Trophoblast cell (in vitro differentiated cells and primary cell): ENCODE measurements at regions not wholly inside any gene's neighbourhood (a gene's known extent, or its start where the extent isn't known, plus 50 kb on each side); places are given as distances from the start of the nearest gene placed in this dataset.

ENCODE experiments used
- DNase-seq, 2 donors: peaks; one replicate each; pipeline ENCODE4 v3.0.0-alpha.2; 2016
- H2AFZ ChIP-seq: 2 replicates; pipeline ENCODE4 v1.6.1; 2013; ENCODE audit warnings: low read length, moderate library complexity, mild to moderate bottlenecking; ENCODE audit not compliant: insufficient read depth, poor library complexity
- H2AK5ac ChIP-seq: 2 replicates; pipeline ENCODE4 v1.6.1; 2013; ENCODE audit warnings: mild to moderate bottlenecking, low read length
- H2BK120ac ChIP-seq: 2 replicates; pipeline ENCODE4 v1.6.1; 2013; ENCODE audit warnings: low read length, mild to moderate bottlenecking, moderate library complexity; ENCODE audit not compliant: insufficient read depth, poor library complexity
- H2BK12ac ChIP-seq: 2 replicates; pipeline ENCODE4 v1.6.1; 2013; ENCODE audit warnings: mild to moderate bottlenecking, low read length, moderate library complexity
- H2BK5ac ChIP-seq: 2 replicates; pipeline ENCODE4 v1.6.1; 2013; ENCODE audit warnings: low read length, low read depth, moderate library complexity, mild to moderate bottlenecking; ENCODE audit not compliant: poor library complexity
- H3K14ac ChIP-seq: 2 replicates; pipeline ENCODE4 v1.6.1; 2013; ENCODE audit warnings: mild to moderate bottlenecking, low read length
- H3K18ac ChIP-seq: 2 replicates; pipeline ENCODE4 v1.6.1; 2013; ENCODE audit warnings: mild to moderate bottlenecking, low read length
- H3K23ac ChIP-seq: 2 replicates; pipeline ENCODE4 v1.6.1; 2013; ENCODE audit warnings: low read length
- H3K27ac ChIP-seq: 2 replicates; pipeline ENCODE4 v1.5.1; 2013; ENCODE audit warnings: low read depth, mild to moderate bottlenecking, inconsistent platforms, low read length, moderate library complexity
- H3K27me3 ChIP-seq: 2 replicates; pipeline ENCODE4 v1.6.1; 2013; ENCODE audit warnings: inconsistent platforms, mild to moderate bottlenecking, low read length, moderate library complexity; ENCODE audit not compliant: insufficient read depth
- H3K36me3 ChIP-seq, 2 experiments: 1 replicate in 1 of 2; 2 replicates in 1 of 2; pipeline ENCODE4 v1.6.1; 2013; ENCODE audit warnings: low read length in 2 of 2, mild to moderate bottlenecking in 2 of 2, moderate library complexity in 1 of 2; ENCODE audit not compliant: insufficient read depth in 2 of 2, control insufficient read depth in 1 of 2
- H3K4ac ChIP-seq: 2 replicates; pipeline ENCODE4 v1.6.1; 2013; ENCODE audit warnings: low read depth, mild to moderate bottlenecking, low read length, moderate library complexity
- H3K4me1 ChIP-seq, 2 experiments: 1 replicate in 1 of 2; 2 replicates in 1 of 2; pipeline ENCODE4 v1.6.1; 2013; ENCODE audit warnings: low read length in 2 of 2, mild to moderate bottlenecking in 2 of 2, moderate library complexity in 1 of 2; ENCODE audit not compliant: insufficient read depth in 2 of 2, control insufficient read depth in 1 of 2
- H3K4me2 ChIP-seq: 2 replicates; pipeline ENCODE4 v1.6.1; 2013; ENCODE audit warnings: inconsistent platforms, mild to moderate bottlenecking, low read length, moderate library complexity
- H3K4me3 ChIP-seq: 2 replicates; pipeline ENCODE4 v1.5.1; 2013; ENCODE audit warnings: mild to moderate bottlenecking, low read depth, low read length, inconsistent platforms
- H3K79me1 ChIP-seq: one replicate; pipeline ENCODE4 v1.6.1; 2013; ENCODE audit warnings: low read length
- H3K79me2 ChIP-seq: 2 replicates; pipeline ENCODE4 v1.6.1; 2013; ENCODE audit warnings: low read length, mild to moderate bottlenecking; ENCODE audit not compliant: control insufficient read depth, insufficient read depth, poor library complexity
- H3K9ac ChIP-seq: 2 replicates; pipeline ENCODE4 v1.6.1; 2013; ENCODE audit warnings: mild to moderate bottlenecking, low read length
- H3K9me3 ChIP-seq: 2 replicates; pipeline ENCODE4 v1.6.1; 2013; ENCODE audit warnings: low read depth, mild to moderate bottlenecking, control low read depth, inconsistent platforms, low read length; ENCODE audit not compliant: insufficient read depth
- H4K12ac ChIP-seq: 2 replicates; pipeline ENCODE4 v1.6.1; 2013; ENCODE audit warnings: low read depth, mild to moderate bottlenecking, low read length, moderate library complexity
- H4K8ac ChIP-seq: 2 replicates; pipeline ENCODE4 v1.6.1; 2013; ENCODE audit warnings: low read depth, mild to moderate bottlenecking, low read length, moderate library complexity
- H4K91ac ChIP-seq: one replicate; pipeline ENCODE4 v1.6.1; 2013; ENCODE audit warnings: low read depth, mild to moderate bottlenecking, low read length, moderate library complexity
- WGBS: extraction: QIAGEN DNeasy Blood & Tissue Kit; methylation state at CpG from one replicate; pipeline ENCODE4 v1.1.7; 2013; ENCODE audit warnings: missing lambda C conversion rate; ENCODE audit not compliant: insufficient read length, insufficient coverage; ENCODE audit errors: extremely low coverage; 5-methylcytosine and 5-hydroxymethylcytosine counted together

- no peak overlapping the region for H3K14ac ChIP-seq
- no peaks in the 10 kb centered on the region for H3K9me3 ChIP-seq
- no peaks in the 10 kb centered on the region for H3K79me1 ChIP-seq
- no peak for DNase-seq
- H3K79me2 ChIP-seq = no peaks in the 10 kb centered on the region
- peaks cover 0 to 2% of the 10 kb centered on the region in 2 experiments for H3K4me1 ChIP-seq
- H3K36me3 ChIP-seq = no peaks in the 10 kb centered on the region
- no peak overlapping the region for H3K27ac ChIP-seq
- H4K8ac ChIP-seq = no peak overlapping the region
- H4K91ac ChIP-seq = no peak overlapping the region
- H2BK120ac ChIP-seq = no peak overlapping the region
- no peak overlapping the region for H3K4me3 ChIP-seq
- no peak overlapping the region for H4K12ac ChIP-seq
- no peak overlapping the region for H2BK5ac ChIP-seq
- H3K4me2 ChIP-seq = no peak overlapping the region
- no peak overlapping the region for H3K9ac ChIP-seq
- H3K23ac ChIP-seq = no peak overlapping the region
- no peak overlapping the region for H3K18ac ChIP-seq
- H3K4ac ChIP-seq = no peak overlapping the region
- H3K27me3 ChIP-seq = no peaks in the 10 kb centered on the region
- H2AK5ac ChIP-seq = no peak overlapping the region
- no peak overlapping the region for H2BK12ac ChIP-seq
- H2AFZ ChIP-seq = no peak overlapping the region
- no CpG with 5 or more reads among the region's 3 CpGs for WGBS
Observed at GRCh38 chr9:18189871-18190670, 283.9 kb upstream of the ADAMTSL1 start.

GRCh38 chr9:18190671-18191374 lies 283.1 kb upstream of the ADAMTSL1 start:
- Histone ChIP-seq H3K79me1 (no peaks in the 10 kb centered on the region), H3K4me1 (peaks cover 0 to 2% of the 10 kb centered on the region in 2 experiments), H3K23ac (no peak overlapping the region), H2BK5ac (no peak overlapping the region), H4K91ac (no peak overlapping the region), H3K4ac (no peak overlapping the region), H3K36me3 (no peaks in the 10 kb centered on the region), H3K4me3 (no peak overlapping the region), H2BK12ac (no peak overlapping the region), H3K27ac (no peak overlapping the region), H2BK120ac (no peak overlapping the region), H2AK5ac (no peak overlapping the region), H3K27me3 (no peaks in the 10 kb centered on the region), H4K8ac (no peak overlapping the region), H2AFZ (no peak overlapping the region), H3K79me2 (no peaks in the 10 kb centered on the region), H3K14ac (no peak overlapping the region), H4K12ac (no peak overlapping the region), H3K9me3 (no peaks in the 10 kb centered on the region), H3K9ac (no peak overlapping the region), H3K4me2 (no peak overlapping the region), H3K18ac (no peak overlapping the region)
- no CpG with 5 or more reads among the region's 4 CpGs for WGBS
- no peak for DNase-seq

- DNase-seq = no peak
- H2AFZ ChIP-seq = no peak overlapping the region
- no peak overlapping the region for H4K91ac ChIP-seq
- H3K79me1 ChIP-seq = no peaks in the 10 kb centered on the region
- H3K9me3 ChIP-seq = no peaks in the 10 kb centered on the region
- no peak overlapping the region for H3K4ac ChIP-seq
- no peak overlapping the region for H2AK5ac ChIP-seq
- no peaks in the 10 kb centered on the region for H3K27me3 ChIP-seq
- no peaks in the 10 kb centered on the region for H3K36me3 ChIP-seq
- H3K4me3 ChIP-seq = no peak overlapping the region
- H3K14ac ChIP-seq = no peak overlapping the region
- H3K79me2 ChIP-seq = no peaks in the 10 kb centered on the region
- no peak overlapping the region for H2BK120ac ChIP-seq
- H4K12ac ChIP-seq = no peak overlapping the region
- no peak overlapping the region for H3K23ac ChIP-seq
- no peak overlapping the region for H2BK12ac ChIP-seq
- no peak overlapping the region for H3K4me2 ChIP-seq
- no peak overlapping the region for H3K18ac ChIP-seq
- no peak overlapping the region for H2BK5ac ChIP-seq
- WGBS = no CpG with 5 or more reads among the region's 3 CpGs
- H3K9ac ChIP-seq = no peak overlapping the region
- no peak overlapping the region for H4K8ac ChIP-seq
- H3K4me1 ChIP-seq = peaks cover 0 to 2% of the 10 kb centered on the region in 2 experiments
- H3K27ac ChIP-seq = no peak overlapping the region
Observed at GRCh38 chr9:18194316-18194715, 279.6 kb upstream of the ADAMTSL1 start.

GRCh38 chr9:18195223-18195622 lies 278.7 kb upstream of the ADAMTSL1 start:
- H3K27ac ChIP-seq = no peak overlapping the region
- no peaks in the 10 kb centered on the region for H3K79me1 ChIP-seq
- H3K14ac ChIP-seq = no peak overlapping the region
- no peak for DNase-seq
- no peak overlapping the region for H3K4me2 ChIP-seq
- H3K4me3 ChIP-seq = no peak overlapping the region
- H2BK120ac ChIP-seq = no peak overlapping the region
- H3K4ac ChIP-seq = no peak overlapping the region
- H4K8ac ChIP-seq = no peak overlapping the region
- H2BK5ac ChIP-seq = no peak overlapping the region
- H4K12ac ChIP-seq = no peak overlapping the region
- H3K4me1 ChIP-seq = peaks cover 0 to 2% of the 10 kb centered on the region in 2 experiments
- no peak overlapping the region for H2BK12ac ChIP-seq
- WGBS = no CpG with 5 or more reads among the region's 3 CpGs
- no peak overlapping the region for H2AK5ac ChIP-seq
- no peak overlapping the region for H4K91ac ChIP-seq
- H3K27me3 ChIP-seq = no peaks in the 10 kb centered on the region
- H3K23ac ChIP-seq = no peak overlapping the region
- no peak overlapping the region for H3K9ac ChIP-seq
- no peak overlapping the region for H3K18ac ChIP-seq
- no peaks in the 10 kb centered on the region for H3K9me3 ChIP-seq
- no peak overlapping the region for H2AFZ ChIP-seq
- no peaks in the 10 kb centered on the region for H3K79me2 ChIP-seq
- no peaks in the 10 kb centered on the region for H3K36me3 ChIP-seq
